KOPT-K1 (cell line): ENCODE measurements at regions not wholly inside any gene's neighbourhood (a gene's known extent, or its start where the extent isn't known, plus 50 kb on each side); places are given as distances from the start of the nearest gene placed in this dataset.

ENCODE experiments used
- H3K27ac ChIP-seq: fragments of 200-600 bp; sonication (generic); 2 replicates; pipeline ENCODE4 v1.5.1; 2016; ENCODE audit warnings: antibody characterized with exemption, mild to moderate bottlenecking, low read depth, low read length; ENCODE audit not compliant: poor library complexity, severe bottlenecking
- H3K36me3 ChIP-seq: fragments of 200-600 bp; sonication (generic); 2 replicates; pipeline ENCODE4 v1.5.1; 2017; ENCODE audit warnings: antibody characterized with exemption, mild to moderate bottlenecking, low read length, moderate library complexity; ENCODE audit not compliant: insufficient read depth
- H3K9me3 ChIP-seq: fragments of 200-600 bp; sonication (generic); 2 replicates; pipeline ENCODE4 v1.5.1; 2017; ENCODE audit warnings: antibody characterized with exemption, low read length, mild to moderate bottlenecking; ENCODE audit not compliant: insufficient read depth, poor library complexity, severe bottlenecking

GRCh38 chr12:42767998-42768397, 178.5 kb upstream of the PRICKLE1 start:
- no peaks in the 10 kb centered on the region for H3K9me3 ChIP-seq
- no peaks in the 10 kb centered on the region for H3K36me3 ChIP-seq
- no peak overlapping the region for H3K27ac ChIP-seq

- Histone ChIP-seq H3K27ac (no peak overlapping the region), H3K9me3 (no peaks in the 10 kb centered on the region), H3K36me3 (no peaks in the 10 kb centered on the region)
Measured at GRCh38 chr12:42767326-42767954, 177.9 kb upstream of the PRICKLE1 start.

GRCh38 chr12:42766754-42767153, 177.2 kb upstream of the PRICKLE1 start:
- Histone ChIP-seq H3K36me3 (no peaks in the 10 kb centered on the region), H3K9me3 (no peaks in the 10 kb centered on the region), H3K27ac (no peak overlapping the region)

GRCh38 chr12:42766026-42766425, 176.5 kb upstream of the PRICKLE1 start:
- Histone ChIP-seq H3K9me3 (no peaks in the 10 kb centered on the region), H3K27ac (no peak overlapping the region), H3K36me3 (no peaks in the 10 kb centered on the region)

GRCh38 chr12:42763682-42764081, 174.1 kb upstream of the PRICKLE1 start:
- Histone ChIP-seq H3K36me3 (no peaks in the 10 kb centered on the region), H3K9me3 (no peaks in the 10 kb centered on the region), H3K27ac (no peak overlapping the region)

GRCh38 chr12:42762395-42762925, 172.9 kb upstream of the PRICKLE1 start:
- Histone ChIP-seq H3K36me3 (no peaks in the 10 kb centered on the region), H3K27ac (no peak overlapping the region)

GRCh38 chr12:42761601-42762350, 172.2 kb upstream of the PRICKLE1 start:
- Histone ChIP-seq H3K27ac (no peak overlapping the region), H3K36me3 (no peaks in the 10 kb centered on the region), H3K9me3 (no peaks in the 10 kb centered on the region)

More at GRCh38 chr12:42762395-42762925, 172.9 kb upstream of the PRICKLE1 start:
- H3K9me3 ChIP-seq, result no peaks in the 10 kb centered on the region

GRCh38 chr12:42761086-42761485, 171.5 kb upstream of the PRICKLE1 start:
- Histone ChIP-seq H3K9me3 (no peaks in the 10 kb centered on the region), H3K27ac (no peak overlapping the region), H3K36me3 (no peaks in the 10 kb centered on the region)

- H3K36me3 ChIP-seq, result no peaks in the 10 kb centered on the region
- H3K27ac ChIP-seq, result no peak overlapping the region
- no peaks in the 10 kb centered on the region for H3K9me3 ChIP-seq
Measured at GRCh38 chr12:42760550-42760949, 171.0 kb upstream of the PRICKLE1 start.

GRCh38 chr12:42759622-42760273, 170.2 kb upstream of the PRICKLE1 start:
- H3K36me3 ChIP-seq, result no peaks in the 10 kb centered on the region
- no peak overlapping the region for H3K27ac ChIP-seq
- H3K9me3 ChIP-seq, result no peaks in the 10 kb centered on the region

- Histone ChIP-seq H3K27ac (no peak overlapping the region), H3K36me3 (no peaks in the 10 kb centered on the region), H3K9me3 (no peaks in the 10 kb centered on the region)
Measured at GRCh38 chr12:42758806-42759205, 169.3 kb upstream of the PRICKLE1 start.

- no peaks in the 10 kb centered on the region for H3K36me3 ChIP-seq
- H3K9me3 ChIP-seq, result no peaks in the 10 kb centered on the region
- no peak overlapping the region for H3K27ac ChIP-seq
Measured at GRCh38 chr12:42757624-42758119, 168.1 kb upstream of the PRICKLE1 start.

- Histone ChIP-seq H3K27ac (no peak overlapping the region), H3K36me3 (no peaks in the 10 kb centered on the region), H3K9me3 (no peaks in the 10 kb centered on the region)
Measured at GRCh38 chr12:42756841-42757623, 167.5 kb upstream of the PRICKLE1 start.

- H3K27ac ChIP-seq, result no peak overlapping the region
- H3K36me3 ChIP-seq, result no peaks in the 10 kb centered on the region
- H3K9me3 ChIP-seq, result peaks cover 10% of the 10 kb centered on the region
Measured at GRCh38 chr12:42750356-42750755, 160.8 kb upstream of the PRICKLE1 start.
